Caco-2 (cell line): ENCODE measurements at regions not wholly inside any gene's neighbourhood (a gene's known extent, or its start where the extent isn't known, plus 50 kb on each side); places are given as distances from the start of the nearest gene placed in this dataset.

Source experiments
- BruUV-seq: library from RNA; stranded (reverse); fragments of 400-500 nt; replicated peaks from 2 replicates; lab custom pipeline; 2021; lab: Mats Ljungman, UMichigan
- CTCF ChIA-PET: fragments of 300-600 bp; sonication (Branson Sonifier 250); formaldehyde crosslinking; loops from one replicate; lab custom pipeline; 2022; ENCODE audit warnings: antibody characterized with exemption; lab: Charles Lee
- POLR2A ChIA-PET: fragments of 300-600 bp; sonication (Branson Sonifier 250); formaldehyde crosslinking; loops from one replicate; lab custom pipeline; 2022; ENCODE audit warnings: antibody characterized with exemption; lab: Charles Lee
- DNase-seq, 2 experiments: peaks; one replicate each; pipeline versions ENCODE4 v3.0.0 to v3.0.0-alpha.2; 2020 to 2022
- H3K27me3 ChIP-seq: replicated peaks from 2 replicates; pipeline ENCODE4 v1.6.0; 2011; ENCODE audit warnings: low read length; ENCODE audit not compliant: control insufficient read depth, insufficient read depth
- H3K36me3 ChIP-seq: 2 replicates; pipeline ENCODE4 v1.5.1; 2011; ENCODE audit warnings: low read length; ENCODE audit not compliant: control insufficient read depth, insufficient read depth
- H3K4me1 ChIP-seq: fragments of 250-450 bp; sonication (Bioruptor Pico); 2 replicates; pipeline ENCODE4 v1.5.1; 2020; ENCODE audit warnings: mild to moderate bottlenecking
- H3K4me3 ChIP-seq: 2 replicates; pipeline ENCODE4 v1.5.1; 2011; ENCODE audit warnings: low read depth, mild to moderate bottlenecking, control low read depth, low read length
- H3K9me3 ChIP-seq: fragments of 250-450 bp; sonication (Bioruptor Pico); 2 replicates; pipeline ENCODE4 v1.5.1; 2020; ENCODE audit warnings: mild to moderate bottlenecking, moderate library complexity
- H3K27ac Mint-ChIP-seq: one replicate; pipeline ENCODE4 v1.8.0; 2022; ENCODE audit warnings: mixed read lengths; ENCODE audit not compliant: unreplicated experiment
- H3K27me3 Mint-ChIP-seq: one replicate; pipeline ENCODE4 v1.8.0; 2022; ENCODE audit warnings: mixed read lengths; ENCODE audit not compliant: insufficient read depth, unreplicated experiment
- H3K36me3 Mint-ChIP-seq: one replicate; pipeline ENCODE4 v1.8.0; 2022; ENCODE audit warnings: mild to moderate bottlenecking, mixed read lengths; ENCODE audit not compliant: insufficient read depth, unreplicated experiment
- H3K4me1 Mint-ChIP-seq: one replicate; pipeline ENCODE4 v1.8.0; 2022; ENCODE audit warnings: low read depth, mixed read lengths; ENCODE audit not compliant: unreplicated experiment
- H3K4me3 Mint-ChIP-seq: one replicate; pipeline ENCODE4 v1.8.0; 2022; ENCODE audit warnings: mild to moderate bottlenecking, moderate library complexity, mixed read lengths; ENCODE audit not compliant: unreplicated experiment
- H3K9me3 Mint-ChIP-seq: one replicate; pipeline ENCODE4 v1.8.0; 2022; ENCODE audit warnings: mixed read lengths; ENCODE audit not compliant: unreplicated experiment
- intact Hi-C: fragments of 100-400 bp; cut with micrococcal nuclease; formaldehyde crosslinking; loops from one replicate; pipeline ENCODE4 v1.10.0; 2022; ENCODE audit not compliant: unreplicated experiment
- TF ChIP-seq, protein P1 (sequence below), 2 experiments: fragments of 200-600 bp in 1 of 2; IDR thresholded peaks; 1 replicate in 1 of 2; 2 replicates in 1 of 2; pipeline versions ENCODE4 v1.5.1 to v1.8.0; 2011 to 2022; ENCODE audit warnings: antibody characterized with exemption in 1 of 2, control low read depth in 1 of 2, inconsistent platforms in 1 of 2, low read depth in 1 of 2, low read length in 1 of 2, mild to moderate bottlenecking in 1 of 2, moderate library complexity in 1 of 2; ENCODE audit not compliant: insufficient read depth in 1 of 2, severe bottlenecking in 1 of 2, unreplicated experiment in 1 of 2

DNA sequence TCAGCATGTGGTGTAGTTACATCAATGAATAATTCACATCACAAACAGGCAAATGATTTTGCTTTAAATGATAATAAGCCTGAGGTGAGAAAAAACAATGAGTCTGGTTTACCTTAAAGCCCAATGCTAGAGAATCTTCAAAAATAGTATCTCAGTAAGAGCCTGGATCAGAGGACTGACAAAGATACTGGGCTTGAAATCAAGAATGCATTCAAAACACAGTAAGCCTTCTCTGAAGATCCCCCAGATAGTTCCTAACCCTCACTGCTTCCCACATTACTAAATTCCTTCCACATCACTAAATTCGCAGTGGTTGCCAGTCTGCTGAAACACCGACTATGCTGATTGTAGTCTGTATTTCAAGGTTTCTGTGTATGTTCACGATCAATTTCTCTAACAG lies 514.9 kb downstream of the SUCLG1 start:
- Mint-ChIP-seq H3K4me3 (no peak overlapping the region), H3K9me3 (no peaks in the 10 kb centered on the region), H3K27me3 (no peaks in the 10 kb centered on the region), H3K27ac (no peak overlapping the region), H3K4me1 (no peaks in the 10 kb centered on the region), H3K36me3 (no peaks in the 10 kb centered on the region)
- TF ChIP-seq, protein P1, sequence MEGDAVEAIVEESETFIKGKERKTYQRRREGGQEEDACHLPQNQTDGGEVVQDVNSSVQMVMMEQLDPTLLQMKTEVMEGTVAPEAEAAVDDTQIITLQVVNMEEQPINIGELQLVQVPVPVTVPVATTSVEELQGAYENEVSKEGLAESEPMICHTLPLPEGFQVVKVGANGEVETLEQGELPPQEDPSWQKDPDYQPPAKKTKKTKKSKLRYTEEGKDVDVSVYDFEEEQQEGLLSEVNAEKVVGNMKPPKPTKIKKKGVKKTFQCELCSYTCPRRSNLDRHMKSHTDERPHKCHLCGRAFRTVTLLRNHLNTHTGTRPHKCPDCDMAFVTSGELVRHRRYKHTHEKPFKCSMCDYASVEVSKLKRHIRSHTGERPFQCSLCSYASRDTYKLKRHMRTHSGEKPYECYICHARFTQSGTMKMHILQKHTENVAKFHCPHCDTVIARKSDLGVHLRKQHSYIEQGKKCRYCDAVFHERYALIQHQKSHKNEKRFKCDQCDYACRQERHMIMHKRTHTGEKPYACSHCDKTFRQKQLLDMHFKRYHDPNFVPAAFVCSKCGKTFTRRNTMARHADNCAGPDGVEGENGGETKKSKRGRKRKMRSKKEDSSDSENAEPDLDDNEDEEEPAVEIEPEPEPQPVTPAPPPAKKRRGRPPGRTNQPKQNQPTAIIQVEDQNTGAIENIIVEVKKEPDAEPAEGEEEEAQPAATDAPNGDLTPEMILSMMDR (IDR thresholded peaks at IDR 0.05; ENCODE audit: insufficient read depth in 1 of 2, low read depth in 1 of 2, low read length in 1 of 2, severe bottlenecking in 1 of 2, unreplicated experiment in 1 of 2) = no peak
- no peaks in the 10 kb centered on the region for H3K4me1 ChIP-seq
- ChIA-PET POLR2A (no interaction called here), CTCF (no interaction called here)
- no peak overlapping the region for H3K4me3 ChIP-seq
- H3K27me3 ChIP-seq = no peaks in the 10 kb centered on the region
- no peaks in the 10 kb centered on the region for H3K9me3 ChIP-seq
- BruUV-seq = no TSS peak
- no peaks in the 10 kb centered on the region for H3K36me3 ChIP-seq
- DNase-seq = no peak
- intact Hi-C loops = no loop called here

DNA sequence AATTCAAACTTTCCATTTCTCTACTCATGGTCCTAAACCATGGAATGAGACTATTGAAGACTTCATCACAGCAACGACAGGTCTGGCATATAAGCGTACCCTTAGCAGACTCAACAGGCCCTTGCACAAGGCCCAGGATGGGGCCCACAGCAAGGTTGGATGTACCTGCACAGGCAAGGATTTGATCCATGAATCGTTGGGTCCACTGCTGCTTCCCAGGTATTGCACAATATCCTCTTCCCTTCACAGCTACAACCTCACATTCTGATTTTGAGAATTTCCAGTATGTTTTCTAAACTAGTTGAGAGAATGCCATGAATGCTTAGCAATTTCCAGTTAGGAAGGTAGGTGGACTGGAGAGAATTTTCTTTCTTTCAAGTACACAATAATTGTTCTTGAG lies 515.8 kb downstream of the SUCLG1 start:
- DNase-seq = no peak
- BruUV-seq = no TSS peak
- no peaks in the 10 kb centered on the region for H3K36me3 Mint-ChIP-seq
- intact Hi-C loops = no loop called here
- H3K4me3 Mint-ChIP-seq = no peak overlapping the region
- no peaks in the 10 kb centered on the region for H3K27me3 ChIP-seq
- H3K27me3 Mint-ChIP-seq = peaks cover 2% of the 10 kb centered on the region
- no peaks in the 10 kb centered on the region for H3K9me3 ChIP-seq
- no peak overlapping the region for H3K4me3 ChIP-seq
- H3K27ac Mint-ChIP-seq = no peak overlapping the region
- no peaks in the 10 kb centered on the region for H3K36me3 ChIP-seq
- H3K4me1 ChIP-seq = no peaks in the 10 kb centered on the region
- CTCF ChIA-PET = no interaction called here
- POLR2A ChIA-PET = no interaction called here
- TF ChIP-seq, protein P1 (IDR thresholded peaks at IDR 0.05; ENCODE audit: insufficient read depth in 1 of 2, low read depth in 1 of 2, low read length in 1 of 2, severe bottlenecking in 1 of 2, unreplicated experiment in 1 of 2) = no peak
- no peaks in the 10 kb centered on the region for H3K9me3 Mint-ChIP-seq
- H3K4me1 Mint-ChIP-seq = no peaks in the 10 kb centered on the region

DNA sequence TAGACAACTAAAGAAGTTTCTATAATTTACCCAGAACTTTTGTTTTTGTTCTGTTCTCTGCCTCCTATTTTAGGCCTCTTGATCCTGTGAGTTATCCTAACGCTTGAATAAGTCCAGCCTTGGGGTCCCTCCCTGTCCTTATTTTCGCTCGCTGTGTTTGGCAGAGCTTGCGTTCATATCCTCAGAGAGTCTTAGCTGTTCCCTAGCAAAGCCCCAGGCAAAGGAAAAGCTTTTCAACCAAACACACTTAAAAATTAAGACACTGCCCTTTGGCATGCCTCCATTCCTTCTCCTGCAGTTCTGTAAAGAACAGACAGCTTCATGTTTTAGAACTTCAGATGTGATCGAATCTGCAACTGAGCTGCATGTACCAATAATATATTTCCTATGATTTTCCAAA lies 517.2 kb downstream of the SUCLG1 start:
- Histone ChIP-seq H3K4me3 (no peak overlapping the region), H3K4me1 (no peaks in the 10 kb centered on the region), H3K27me3 (no peaks in the 10 kb centered on the region), H3K9me3 (no peaks in the 10 kb centered on the region), H3K36me3 (no peaks in the 10 kb centered on the region)
- H3K9me3 Mint-ChIP-seq = no peaks in the 10 kb centered on the region
- intact Hi-C loops = no loop called here
- H3K36me3 Mint-ChIP-seq = no peaks in the 10 kb centered on the region
- no peak overlapping the region for H3K27ac Mint-ChIP-seq
- no peaks in the 10 kb centered on the region for H3K4me1 Mint-ChIP-seq
- no TSS peak for BruUV-seq
- H3K4me3 Mint-ChIP-seq = no peak overlapping the region
- TF ChIP-seq, protein P1 (IDR thresholded peaks at IDR 0.05; ENCODE audit: insufficient read depth in 1 of 2, low read depth in 1 of 2, low read length in 1 of 2, severe bottlenecking in 1 of 2, unreplicated experiment in 1 of 2) = no peak
- ChIA-PET CTCF (no interaction called here), POLR2A (no interaction called here)
- no peak for DNase-seq
- peaks cover 4% of the 10 kb centered on the region for H3K27me3 Mint-ChIP-seq
